ENCODE measurements at regions not wholly inside any gene's neighbourhood (a gene's known extent, or its start where the extent isn't known, plus 50 kb on each side); places are given as distances from the start of the nearest gene placed in this dataset.

GRCh38 chr2:129800285-129800684 is 179.2 kb upstream of the RAB6C start:
- TF ChIP-seq RFX1 (IDR thresholded peaks at IDR 0.05) = no peak
- TF ChIP-seq XRCC4 (IDR thresholded peaks at IDR 0.05; ENCODE audit: extremely low read depth, insufficient read depth, insufficient read length) = no peak
- TF ChIP-seq NELFE (IDR thresholded peaks at IDR 0.05; ENCODE audit: insufficient read depth, insufficient read length) = no peak
- TF ChIP-seq ZNF23 (CRISPR knock-in tag; IDR thresholded peaks at IDR 0.05) = no peak
- no peak overlapping the region for H3K4me2 ChIP-seq (ENCODE audit: insufficient read depth, low read length)
- peaks cover 5% of the 10 kb centered on the region; the same call in 1 of the 2 replicates for H4K20me1 ChIP-seq (replicated peaks; ENCODE audit: control insufficient read depth, insufficient read depth, low read length)
- WGBS (ENCODE audit: insufficient coverage, low coverage, missing lambda C conversion rate) = 0% methylated on average over 5 of the region's 5 CpGs
- no peak overlapping the region for H3K9ac ChIP-seq (ENCODE audit: insufficient read depth in 1 of 2, low read depth in 2 of 2, low read length in 2 of 2)
- ChIA-PET POLR2A (no interaction called here), CTCF (ENCODE audit: low intra/inter-chr PET ratio) (no interaction called here)
- H3K4me3 ChIP-seq = no peak overlapping the region
- intact Hi-C loops (cut with micrococcal nuclease) (no loop called here), in situ Hi-C loops (cut with MboI) (no loop called here)
- H3K9me1 ChIP-seq (ENCODE audit: control insufficient read depth, insufficient read depth, low read length) = no peaks in the 10 kb centered on the region
- H3K27ac ChIP-seq (ENCODE audit: extremely low read depth, low read depth, low read length) = no peak overlapping the region
- H3K4me1 ChIP-seq (replicated peaks in 1 of 2; ENCODE audit: control insufficient read depth in 2 of 2, insufficient read depth in 2 of 2, low read length in 2 of 2) = no peaks in the 10 kb centered on the region
- H3K9me3 ChIP-seq (replicated peaks; ENCODE audit: control insufficient read depth, insufficient read depth, low read depth, low read length) = no peaks in the 10 kb centered on the region
- peaks cover 0 to 50% of the 10 kb centered on the region in 2 experiments; a peak in 3 of 5 replicates for H3K27me3 ChIP-seq (ENCODE audit: control insufficient read depth in 2 of 2, insufficient read depth in 2 of 2, low read length in 2 of 2)
- FAIRE-seq = no peak
- DNase-seq (ENCODE audit: extremely low read depth in 1 of 4, low spot score in 3 of 4) = no peak
- no TSS peak for BruUV-seq (replicated peaks)
- ATAC-seq = no peak
- H3K36me3 ChIP-seq (ENCODE audit: control insufficient read depth, insufficient read depth, low read length) = no peaks in the 10 kb centered on the region
- no peak overlapping the region for H2AFZ ChIP-seq (ENCODE audit: low read depth, low read length)
- no peaks in the 10 kb centered on the region for H3K79me2 ChIP-seq (ENCODE audit: control insufficient read depth, insufficient read depth, low read length)

- Histone ChIP-seq H3K9ac (ENCODE audit: insufficient read depth in 1 of 2, low read depth in 2 of 2, low read length in 2 of 2) (no peak overlapping the region), H3K27me3 (ENCODE audit: control insufficient read depth in 2 of 2, insufficient read depth in 2 of 2, low read length in 2 of 2) (peaks cover 0 to 52% of the 10 kb centered on the region in 2 experiments; a peak in 3 of 5 replicates), H4K20me1 (replicated peaks; ENCODE audit: control insufficient read depth, insufficient read depth, low read length) (peaks cover 5% of the 10 kb centered on the region; the same call in 1 of the 2 replicates), H3K9me1 (ENCODE audit: control insufficient read depth, insufficient read depth, low read length) (no peaks in the 10 kb centered on the region), H3K4me2 (ENCODE audit: insufficient read depth, low read length) (no peak overlapping the region), H3K4me1 (replicated peaks in 1 of 2; ENCODE audit: control insufficient read depth in 2 of 2, insufficient read depth in 2 of 2, low read length in 2 of 2) (no peaks in the 10 kb centered on the region), H3K9me3 (replicated peaks; ENCODE audit: control insufficient read depth, insufficient read depth, low read depth, low read length) (no peaks in the 10 kb centered on the region), H3K36me3 (ENCODE audit: control insufficient read depth, insufficient read depth, low read length) (no peaks in the 10 kb centered on the region), H3K27ac (ENCODE audit: extremely low read depth, low read depth, low read length) (no peak overlapping the region), H3K4me3 (no peak overlapping the region), H2AFZ (ENCODE audit: low read depth, low read length) (no peak overlapping the region), H3K79me2 (ENCODE audit: control insufficient read depth, insufficient read depth, low read length) (no peaks in the 10 kb centered on the region)
- ChIA-PET POLR2A (no interaction called here), CTCF (ENCODE audit: low intra/inter-chr PET ratio) (no interaction called here)
- in situ Hi-C loops (cut with MboI) (no loop called here), intact Hi-C loops (cut with micrococcal nuclease) (no loop called here)
- no TSS peak for BruUV-seq (replicated peaks)
- 0% methylated on average over 5 of the region's 5 CpGs for WGBS (ENCODE audit: insufficient coverage, low coverage, missing lambda C conversion rate)
- no peak for ATAC-seq
- no peak for FAIRE-seq
- DNase-seq (ENCODE audit: extremely low read depth in 1 of 4, low spot score in 3 of 4) = no peak
- TF ChIP-seq BCOR (IDR thresholded peaks at IDR 0.05) (no peak), ZNF263 (CRISPR knock-in tag; IDR thresholded peaks at IDR 0.05; ENCODE audit: borderline replicate concordance) (no peak), FOXO4 (CRISPR knock-in tag; IDR thresholded peaks at IDR 0.05) (no peak), DPF2 (IDR thresholded peaks at IDR 0.05) (no peak), RAD21 (CRISPR knock-in tag; conservative IDR thresholded peaks at IDR 0.05 in 1 of 2, IDR thresholded peaks at IDR 0.05 in 1 of 2) (no peak), IRF2 (CRISPR knock-in tag; IDR thresholded peaks at IDR 0.05) (no peak), EP300 (IDR thresholded peaks at IDR 0.05; ENCODE audit: low read length) (no peak), LCOR (CRISPR knock-in tag; IDR thresholded peaks at IDR 0.05) (no peak), ATF1 (CRISPR knock-in tag; IDR thresholded peaks at IDR 0.05) (no peak), ATF1 (tag; IDR thresholded peaks at IDR 0.05) (no peak), RBM39 (optimal IDR thresholded peaks at IDR 0.05; ENCODE audit: low read depth, low read length) (no peak), GTF2A2 (tag; IDR thresholded peaks at IDR 0.05) (no peak), HIVEP1 (CRISPR knock-in tag; IDR thresholded peaks at IDR 0.05) (no peak), MNT (conservative IDR thresholded peaks at IDR 0.05) (no peak)
Measured at GRCh38 chr2:129800686-129801085, 178.8 kb upstream of the RAB6C start.
